Activated gamma-delta T cell treated with anti-CD3 and anti-CD28 coated beads, Interleukin-2, amount 50 U/mL, for 16 hours (primary cell): ENCODE measurements at regions not wholly inside any gene's neighbourhood (a gene's known extent, or its start where the extent isn't known, plus 50 kb on each side); places are given as distances from the start of the nearest gene placed in this dataset.
"Not testable (repeated sequence)": the region's sequence is repeated elsewhere in the genome, so short reads cannot be mapped to it uniquely, and the experiment has no call there.

Source experiments
- DNase-seq: peaks from one replicate; pipeline ENCODE4 v3.0.0-alpha.2; 2020; ENCODE audit warnings: low read depth

- no peak for DNase-seq
Observed at GRCh38 chr6:27542485-27542884, 69.6 kb upstream of the ZNF184 start.

- DNase-seq = no peak
Observed at GRCh38 chr6:27541933-27542297, 69.0 kb upstream of the ZNF184 start.

GRCh38 chr6:27541212-27541932 lies 68.5 kb upstream of the ZNF184 start:
- no peak for DNase-seq

GRCh38 chr6:27539551-27539950 lies 66.6 kb upstream of the ZNF184 start:
- DNase-seq = no peak

GRCh38 chr6:27532820-27533538 lies 60.1 kb upstream of the ZNF184 start:
- DNase-seq = no peak

GRCh38 chr6:27531772-27532459 lies 59.0 kb upstream of the ZNF184 start:
- no peak for DNase-seq

GRCh38 chr6:27529796-27530195 lies 56.9 kb upstream of the ZNF184 start:
- not testable (repeated sequence) for DNase-seq

- no peak for DNase-seq
Observed at GRCh38 chr6:27528714-27529113, 55.8 kb upstream of the ZNF184 start.
